Panc1 (cell line): ENCODE measurements at regions not wholly inside any gene's neighbourhood (a gene's known extent, or its start where the extent isn't known, plus 50 kb on each side); places are given as distances from the start of the nearest gene placed in this dataset.

Experiments used
- CTCF ChIP-seq: fragments of 450-650 bp; IDR thresholded peaks from 2 replicates; pipeline ENCODE4 v1.5.1; 2017; ENCODE audit warnings: mild to moderate bottlenecking
- REST ChIP-seq, 2 experiments: IDR thresholded peaks; 2 replicates each; pipeline ENCODE4 v1.6.1; 2011 to 2012; ENCODE audit warnings: low read depth in 2 of 2, control low read depth in 1 of 2, low read length in 1 of 2, mild to moderate bottlenecking in 1 of 2, moderate library complexity in 1 of 2; ENCODE audit not compliant: insufficient read depth in 1 of 2
- SIN3A ChIP-seq: IDR thresholded peaks from 2 replicates; pipeline ENCODE4 v1.6.1; 2012; ENCODE audit warnings: low read depth, mild to moderate bottlenecking, low read length, moderate library complexity, borderline replicate concordance; ENCODE audit not compliant: insufficient read depth

- TF ChIP-seq CTCF (no peak), SIN3A (no peak), REST (IDR thresholded peaks at IDR 0.05; ENCODE audit: insufficient read depth in 1 of 2, low read depth in 2 of 2, low read length in 1 of 2) (no peak)
Observed at GRCh38 chr5:130536691-130537090, 628.4 kb downstream of the HINT1 start.
